H1 (cell line): ENCODE measurements at regions not wholly inside any gene's neighbourhood (a gene's known extent, or its start where the extent isn't known, plus 50 kb on each side); places are given as distances from the start of the nearest gene placed in this dataset.

Experiments
- CTCF ChIA-PET: fragments of 300-600 bp; sonication (Branson Sonifier 250); formaldehyde crosslinking; loops from one replicate; lab custom pipeline; 2021; ENCODE audit not compliant: partially characterized antibody; lab: Charles Lee
- POLR2A ChIA-PET: fragments of 300-600 bp; sonication (Branson Sonifier 250); formaldehyde crosslinking; loops from one replicate; lab custom pipeline; 2021; ENCODE audit warnings: inconsistent platforms; ENCODE audit not compliant: partially characterized antibody; lab: Charles Lee
- DNase-seq, 2 experiments: peaks; one replicate each; pipeline versions ENCODE4 v3.0.0 to v3.0.0-alpha.2; 2010 to 2022; ENCODE audit warnings: low spot score in 2 of 2, low read depth in 1 of 2, mixed read lengths in 1 of 2
- FAIRE-seq: peaks from 2 replicates; lab custom pipeline; 2011; peaks lifted over from hg19 to GRCh38; lab: Jason Lieb, UNC
- H2AFZ ChIP-seq: 2 replicates; pipeline ENCODE4 v1.8.1; 2012; ENCODE audit warnings: low read length, inconsistent platforms
- H2AK5ac ChIP-seq: 2 replicates; pipeline ENCODE4 v1.6.1; 2013; ENCODE audit warnings: low read depth, low read length
- H2BK120ac ChIP-seq: replicated peaks from 2 replicates; pipeline ENCODE3; 2013; ENCODE audit warnings: low read depth, low read length, inconsistent platforms
- H2BK12ac ChIP-seq: 2 replicates; pipeline ENCODE4 v1.6.1; 2013; ENCODE audit warnings: low read depth, low read length
- H2BK15ac ChIP-seq: 2 replicates; pipeline ENCODE4 v1.6.1; 2013; ENCODE audit warnings: low read length
- H2BK20ac ChIP-seq: 2 replicates; pipeline ENCODE4 v1.6.1; 2013; ENCODE audit warnings: low read length
- H2BK5ac ChIP-seq: 2 replicates; pipeline ENCODE4 v1.6.1; 2013; ENCODE audit warnings: low read depth, low read length
- H3K14ac ChIP-seq: 2 replicates; pipeline ENCODE4 v1.6.1; 2013; ENCODE audit warnings: inconsistent platforms; ENCODE audit not compliant: insufficient read length
- H3K18ac ChIP-seq: 2 replicates; pipeline ENCODE4 v1.6.1; 2013; ENCODE audit warnings: low read length; ENCODE audit errors: extremely low read depth
- H3K23ac ChIP-seq: 2 replicates; pipeline ENCODE4 v1.6.1; 2013; ENCODE audit warnings: inconsistent platforms; ENCODE audit not compliant: insufficient read length
- H3K23me2 ChIP-seq: 2 replicates; pipeline ENCODE4 v1.6.1; 2013; ENCODE audit warnings: low read depth, low read length
- H3K27ac ChIP-seq: 2 replicates; pipeline ENCODE4 v1.6.1; 2011; ENCODE audit warnings: low read depth, low read length, inconsistent platforms
- H3K27me3 ChIP-seq, 4 experiments: replicated peaks in 1 of 4; 1 replicate in 1 of 4; 2 replicates in 3 of 4; pipeline versions ENCODE4 v1.6.1 to v1.8.1; 2011 to 2013; ENCODE audit warnings: low read length in 3 of 4, mild to moderate bottlenecking in 3 of 4, inconsistent platforms in 2 of 4, mixed read lengths in 2 of 4, moderate library complexity in 1 of 4; ENCODE audit not compliant: control insufficient read depth in 3 of 4, insufficient read depth in 3 of 4; ENCODE audit errors: extremely low read depth in 1 of 4
- H3K36me3 ChIP-seq, 4 experiments: 2 replicates each; pipeline versions ENCODE4 v1.6.1 to v1.8.1; 2011 to 2013; ENCODE audit warnings: mild to moderate bottlenecking in 4 of 4, low read length in 3 of 4, moderate library complexity in 2 of 4, control low read depth in 1 of 4, inconsistent platforms in 1 of 4; ENCODE audit not compliant: insufficient read depth in 4 of 4, control insufficient read depth in 2 of 4
- H3K4ac ChIP-seq: replicated peaks from 2 replicates; pipeline ENCODE3; 2013; ENCODE audit warnings: low read length, low read depth, mixed read lengths, inconsistent platforms; ENCODE audit not compliant: insufficient read length
- H3K4me1 ChIP-seq, 4 experiments: replicated peaks in 1 of 4; 1 replicate in 1 of 4; 2 replicates in 3 of 4; pipeline versions ENCODE4 v1.6.1 to v1.8.1; 2011 to 2013; ENCODE audit warnings: low read length in 3 of 4, inconsistent platforms in 2 of 4, mixed read lengths in 1 of 4; ENCODE audit not compliant: insufficient read depth in 4 of 4, control insufficient read depth in 3 of 4
- H3K4me2 ChIP-seq, 2 experiments: 2 replicates each; pipeline versions ENCODE4 v1.6.1 to v1.8.1; 2011 to 2013; ENCODE audit warnings: low read depth in 2 of 2, low read length in 2 of 2, control low read depth in 1 of 2, inconsistent platforms in 1 of 2, mild to moderate bottlenecking in 1 of 2; ENCODE audit not compliant: insufficient read depth in 1 of 2
- H3K4me3 ChIP-seq, 4 experiments: fragments of 200-600, 300-600 bp in 1 of 4; sonication (generic), shearing (Covaris generic), sonication (Bioruptor Twin) in 1 of 4; 2 replicates each; pipeline versions ENCODE4 v1.5.1 to v1.8.1; 2011 to 2016; ENCODE audit warnings: low read length in 4 of 4, low read depth in 3 of 4, control low read depth in 2 of 4, inconsistent platforms in 2 of 4, mild to moderate bottlenecking in 2 of 4, mixed read lengths in 1 of 4, moderate library complexity in 1 of 4; ENCODE audit not compliant: insufficient read depth in 2 of 4; ENCODE audit errors: extremely low read depth in 1 of 4
- H3K56ac ChIP-seq: replicated peaks from 2 replicates; pipeline ENCODE3; 2013; ENCODE audit warnings: low read depth, mild to moderate bottlenecking, mixed read lengths, low read length, inconsistent platforms; ENCODE audit not compliant: insufficient read length
- H3K79me1 ChIP-seq: 2 replicates; pipeline ENCODE4 v1.6.1; 2013; ENCODE audit warnings: low read depth, low read length, control low read depth
- H3K79me2 ChIP-seq, 2 experiments: 2 replicates each; pipeline versions ENCODE4 v1.6.1 to v1.8.1; 2012 to 2013; ENCODE audit warnings: low read length in 2 of 2, mild to moderate bottlenecking in 2 of 2, inconsistent platforms in 1 of 2; ENCODE audit not compliant: insufficient read depth in 2 of 2, control insufficient read depth in 1 of 2
- H3K9ac ChIP-seq, 4 experiments: replicated peaks in 1 of 4; 1 replicate in 1 of 4; 2 replicates in 3 of 4; pipeline versions ENCODE4 v1.6.1 to v1.8.1; 2011 to 2013; ENCODE audit warnings: low read depth in 3 of 4, low read length in 3 of 4, control low read depth in 2 of 4, mild to moderate bottlenecking in 2 of 4, moderate library complexity in 2 of 4, inconsistent platforms in 1 of 4; ENCODE audit errors: extremely low read depth in 1 of 4
- H3K9me3 ChIP-seq, 2 experiments: 2 replicates each; pipeline versions ENCODE4 v1.6.1 to v1.8.1; 2012 to 2013; ENCODE audit warnings: mild to moderate bottlenecking in 2 of 2, moderate library complexity in 2 of 2, control low read depth in 1 of 2, inconsistent platforms in 1 of 2, low read depth in 1 of 2, low read length in 1 of 2, mixed read lengths in 1 of 2; ENCODE audit not compliant: insufficient read depth in 2 of 2
- H4K20me1 ChIP-seq, 2 experiments: replicated peaks in 1 of 2; 2 replicates each; pipeline versions ENCODE3 to v1.8.1; 2011 to 2013; ENCODE audit warnings: inconsistent platforms in 2 of 2, low read length in 2 of 2, mild to moderate bottlenecking in 1 of 2; ENCODE audit not compliant: insufficient read depth in 2 of 2, control insufficient read depth in 1 of 2
- H4K5ac ChIP-seq: 2 replicates; pipeline ENCODE4 v1.6.1; 2013; ENCODE audit warnings: low read length, low read depth, mixed read lengths, inconsistent platforms; ENCODE audit not compliant: insufficient read length
- H4K8ac ChIP-seq: 2 replicates; pipeline ENCODE4 v1.8.0; 2013; ENCODE audit warnings: mild to moderate bottlenecking, moderate library complexity, low read length, inconsistent platforms; ENCODE audit not compliant: insufficient read depth; ENCODE audit errors: extremely low read depth
- H4K91ac ChIP-seq: replicated peaks from 2 replicates; pipeline ENCODE3; 2013; ENCODE audit warnings: low read length, mixed read lengths, inconsistent platforms; ENCODE audit not compliant: insufficient read length
- WGBS, 2 experiments: shearing (Covaris generic) in 1 of 2; methylation state at CpG; one replicate each; pipeline versions ENCODE4 v1.1.6 to v1.1.7; 2013 to 2015; ENCODE audit warnings: low lambda C conversion rate in 2 of 2, mixed read lengths in 2 of 2, inconsistent platforms in 1 of 2, low coverage in 1 of 2, missing lambda C conversion rate in 1 of 2; ENCODE audit not compliant: insufficient replicate concordance in 2 of 2, insufficient coverage in 1 of 2, insufficient read length in 1 of 2; ENCODE audit errors: extremely low coverage in 1 of 2, missing lambda C conversion rate in 1 of 2; 5-methylcytosine and 5-hydroxymethylcytosine counted together
- TF ChIP-seq, protein P1 (sequence below): IDR thresholded peaks from 2 replicates; pipeline ENCODE4 v1.6.1; 2012; ENCODE audit warnings: low read length, inconsistent platforms

DNA sequence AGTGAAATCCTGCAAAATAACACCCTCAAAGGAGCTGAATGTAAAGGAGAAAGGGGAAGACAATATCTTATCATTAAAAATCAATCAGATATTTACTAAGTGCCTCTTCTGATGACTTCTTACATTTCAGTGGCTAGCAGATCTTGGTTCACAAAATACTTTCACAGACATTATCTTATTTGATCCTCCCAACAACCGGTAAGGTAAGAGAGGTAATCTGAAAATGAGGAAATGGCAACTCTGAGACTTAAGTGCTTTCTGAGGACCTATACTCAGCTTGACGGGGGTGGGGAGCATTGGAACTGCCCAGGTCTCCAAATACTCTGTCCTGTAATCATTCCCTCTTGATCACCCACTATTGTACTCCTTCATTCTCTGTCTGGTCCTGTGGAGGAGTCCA, 144.6 kb upstream of the MKLN1 start:
- no peak overlapping the region for H3K14ac ChIP-seq
- H3K18ac ChIP-seq, result no peak overlapping the region
- H3K4me2 ChIP-seq, result no peak overlapping the region
- no peak overlapping the region for H3K27ac ChIP-seq
- H3K23me2 ChIP-seq, result no peaks in the 10 kb centered on the region
- 90% methylated on average over 2 of the region's 2 CpGs; no CpG with 5 or more reads in 1 of the 2 experiments for WGBS, 2 experiments
- no peaks in the 10 kb centered on the region for H3K79me1 ChIP-seq
- no peak overlapping the region for H2BK12ac ChIP-seq
- H3K9me3 ChIP-seq, result no peaks in the 10 kb centered on the region
- no peak overlapping the region for H2BK120ac ChIP-seq
- no peak overlapping the region for H2BK5ac ChIP-seq
- H3K4me1 ChIP-seq, result peaks cover 0 to 7% (median 0%) of the 10 kb centered on the region in 4 experiments; a peak in 2 of 7 replicates
- H4K5ac ChIP-seq, result no peak overlapping the region
- no peaks in the 10 kb centered on the region for H3K79me2 ChIP-seq
- no peak overlapping the region for H3K9ac ChIP-seq
- no peak overlapping the region for H2BK20ac ChIP-seq
- DNase-seq (no peak), FAIRE-seq (no peak)
- no peak overlapping the region for H3K56ac ChIP-seq
- TF ChIP-seq, protein P1, sequence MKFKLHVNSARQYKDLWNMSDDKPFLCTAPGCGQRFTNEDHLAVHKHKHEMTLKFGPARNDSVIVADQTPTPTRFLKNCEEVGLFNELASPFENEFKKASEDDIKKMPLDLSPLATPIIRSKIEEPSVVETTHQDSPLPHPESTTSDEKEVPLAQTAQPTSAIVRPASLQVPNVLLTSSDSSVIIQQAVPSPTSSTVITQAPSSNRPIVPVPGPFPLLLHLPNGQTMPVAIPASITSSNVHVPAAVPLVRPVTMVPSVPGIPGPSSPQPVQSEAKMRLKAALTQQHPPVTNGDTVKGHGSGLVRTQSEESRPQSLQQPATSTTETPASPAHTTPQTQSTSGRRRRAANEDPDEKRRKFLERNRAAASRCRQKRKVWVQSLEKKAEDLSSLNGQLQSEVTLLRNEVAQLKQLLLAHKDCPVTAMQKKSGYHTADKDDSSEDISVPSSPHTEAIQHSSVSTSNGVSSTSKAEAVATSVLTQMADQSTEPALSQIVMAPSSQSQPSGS, result no peak
- H3K36me3 ChIP-seq, result no peaks in the 10 kb centered on the region
- H3K4ac ChIP-seq, result no peak overlapping the region
- H4K8ac ChIP-seq, result no peak overlapping the region
- H2AFZ ChIP-seq, result no peak overlapping the region
- no peak overlapping the region for H3K4me3 ChIP-seq
- no peak overlapping the region for H4K91ac ChIP-seq
- H3K27me3 ChIP-seq, result no peaks in the 10 kb centered on the region
- ChIA-PET CTCF (no interaction called here), POLR2A (interaction anchor here (1.7 kb wide), 1 partner anchor 13 kb away, joined by 5 read pairs; no protein-coding TSS in a partner anchor)
- no peak overlapping the region for H2BK15ac ChIP-seq
- no peaks in the 10 kb centered on the region for H4K20me1 ChIP-seq
- no peak overlapping the region for H2AK5ac ChIP-seq
- no peak overlapping the region for H3K23ac ChIP-seq
